HepG2 (cell line): ENCODE measurements at regions not wholly inside any gene's neighbourhood (a gene's known extent, or its start where the extent isn't known, plus 50 kb on each side); places are given as distances from the start of the nearest gene placed in this dataset.

ENCODE experiments used
- ATAC-seq: fragments of 200-7000 bp; cut with Tn5 transposase; 3 replicates; pipeline ENCODE4 v1.9.1; 2020; ENCODE audit warnings: mild to moderate bottlenecking, moderate library complexity
- BruUV-seq: library from RNA; stranded (reverse); fragments of 400-500 nt; replicated peaks from 2 replicates; lab custom pipeline; 2021; lab: Mats Ljungman, UMichigan
- CTCF ChIA-PET: fragments of 300-600 bp; formaldehyde crosslinking; extraction: SDS; loops from one replicate; lab custom pipeline; 2021; ENCODE audit warnings: low total read pairs, inconsistent platforms, low intra/inter-chr PET ratio; lab: Yijun Ruan, JAX
- POLR2A ChIA-PET: fragments of 350-600 bp; sonication (Branson Sonifier 250); formaldehyde crosslinking; loops from one replicate; lab custom pipeline; 2020; ENCODE audit warnings: antibody characterized with exemption, inconsistent platforms; lab: Yijun Ruan, JAX
- DNase-seq: peaks from one replicate; pipeline ENCODE4 v3.0.0-alpha.2; 2015; ENCODE audit warnings: low spot score
- FAIRE-seq: peaks from 3 replicates; lab custom pipeline; 2011; peaks lifted over from hg19 to GRCh38; lab: Jason Lieb, UNC
- H2AFZ ChIP-seq: one replicate; pipeline ENCODE4 v1.6.1; 2011; ENCODE audit warnings: low read length, inconsistent platforms
- H3K27ac ChIP-seq: fragments of 300-600 bp; 3 replicates; pipeline ENCODE4 v1.8.0; 2011; ENCODE audit warnings: mixed run types, mild to moderate bottlenecking, mixed read lengths, low read length, inconsistent platforms; ENCODE audit not compliant: insufficient read depth; ENCODE audit errors: extremely low read length
- H3K27me3 ChIP-seq, 2 experiments: fragments of 200-600 bp in 1 of 2; 2 replicates in 1 of 2; 3 replicates in 1 of 2; pipeline versions ENCODE4 v1.6.0 to v1.8.0; 2011; ENCODE audit warnings: low read length in 2 of 2, mild to moderate bottlenecking in 2 of 2, moderate library complexity in 2 of 2, inconsistent platforms in 1 of 2; ENCODE audit not compliant: insufficient read depth in 2 of 2, control insufficient read depth in 1 of 2
- H3K36me3 ChIP-seq, 2 experiments: fragments of 200-600 bp in 1 of 2; replicated peaks in 1 of 2; 2 replicates in 1 of 2; 3 replicates in 1 of 2; pipeline versions ENCODE4 v1.5.1 to v1.8.0; 2011; ENCODE audit warnings: low read length in 2 of 2, inconsistent platforms in 1 of 2; ENCODE audit not compliant: insufficient read depth in 2 of 2, control insufficient read depth in 1 of 2
- H3K4me1 ChIP-seq: 2 replicates; pipeline ENCODE4 v1.5.1; 2012; ENCODE audit warnings: low read length, inconsistent platforms; ENCODE audit not compliant: insufficient read depth
- H3K4me2 ChIP-seq: 2 replicates; pipeline ENCODE4 v1.6.0; 2011; ENCODE audit warnings: low read depth, low read length, inconsistent platforms
- H3K4me3 ChIP-seq, 3 experiments: fragments of 200-600 bp in 1 of 3; sonication (generic), shearing (Covaris generic) in 1 of 3; replicated peaks in 1 of 3; 2 replicates each; pipeline ENCODE4 v1.5.1; 2011 to 2016; ENCODE audit warnings: low read length in 3 of 3, inconsistent platforms in 2 of 3, low read depth in 2 of 3, mild to moderate bottlenecking in 2 of 3, control low read depth in 1 of 3, mixed read lengths in 1 of 3; ENCODE audit not compliant: insufficient read depth in 1 of 3
- H3K79me2 ChIP-seq: one replicate; pipeline ENCODE4 v1.6.1; 2011; ENCODE audit warnings: low read length, inconsistent platforms; ENCODE audit not compliant: insufficient read depth
- H3K9ac ChIP-seq: 2 replicates; pipeline ENCODE4 v1.6.0; 2011; ENCODE audit warnings: mild to moderate bottlenecking, low read depth, low read length, inconsistent platforms; ENCODE audit not compliant: insufficient read depth
- H3K9me3 ChIP-seq: 2 replicates; pipeline ENCODE4 v1.5.1; 2012; ENCODE audit warnings: mild to moderate bottlenecking, low read length
- H4K20me1 ChIP-seq: 2 replicates; pipeline ENCODE4 v1.6.0; 2011; ENCODE audit warnings: inconsistent platforms, mild to moderate bottlenecking, low read length, moderate library complexity; ENCODE audit not compliant: insufficient read depth
- FOXA1 ChIP-seq, 2 experiments: fragments of 450-650 bp in 1 of 2; sonication (generic) in 1 of 2; formaldehyde crosslinking in 1 of 2; IDR thresholded peaks; 2 replicates each; pipeline versions ENCODE4 v1.4.0 to v1.6.1; 2016 to 2020; ENCODE audit warnings: missing genetic modification reagents in 1 of 2
- HNRNPH1 ChIP-seq: fragments of 200-400 bp; formaldehyde crosslinking; optimal IDR thresholded peaks from 2 replicates; pipeline ENCODE3; 2017; ENCODE audit warnings: mild to moderate bottlenecking, low read depth, low read length
- JARID2 ChIP-seq: sonication (generic); formaldehyde crosslinking; IDR thresholded peaks from 2 replicates; pipeline ENCODE4 v1.8.1; 2023; ENCODE audit warnings: missing genetic modification reagents, inconsistent platforms; ENCODE audit not compliant: insufficient replicate concordance
- JUNB ChIP-seq: sonication (generic); formaldehyde crosslinking; IDR thresholded peaks from 2 replicates; pipeline ENCODE4 v1.8.0; 2022; ENCODE audit warnings: missing genetic modification reagents, mild to moderate bottlenecking, borderline replicate concordance
- MIXL1 ChIP-seq: IDR thresholded peaks from 2 replicates; pipeline ENCODE4 v1.6.1; 2016
- RAD21 ChIP-seq: fragments of 450-650 bp; formaldehyde crosslinking; IDR thresholded peaks from 2 replicates; pipeline ENCODE4 v1.5.0; 2020; ENCODE audit warnings: mild to moderate bottlenecking
- ZNF343 ChIP-seq: sonication (generic); formaldehyde crosslinking; IDR thresholded peaks from 2 replicates; pipeline ENCODE4 v1.4.0; 2020; ENCODE audit warnings: mild to moderate bottlenecking, missing genetic modification reagents
- ZNF367 ChIP-seq: sonication (generic); formaldehyde crosslinking; IDR thresholded peaks from 2 replicates; pipeline ENCODE4 v1.4.0; 2020; ENCODE audit warnings: missing genetic modification reagents, borderline replicate concordance
- ZNF644 ChIP-seq: IDR thresholded peaks from 2 replicates; pipeline ENCODE4 v1.6.1; 2016; ENCODE audit warnings: low read depth
- ZNF724P ChIP-seq: sonication (generic); formaldehyde crosslinking; IDR thresholded peaks from 2 replicates; pipeline ENCODE4 v1.8.0; 2022; ENCODE audit warnings: missing genetic modification reagents, borderline replicate concordance
- WGBS: methylation state at CpG from one replicate; pipeline ENCODE4 v1.1.6; 2017; ENCODE audit warnings: low lambda C conversion rate; 5-methylcytosine and 5-hydroxymethylcytosine counted together
- in situ Hi-C: cut with HindIII; loops from 2 replicates; pipeline ENCODE4 v1.10.0; 2017; ENCODE audit warnings: low pct_unique_long_range_greater_than_20kb; ENCODE audit not compliant: extremely low pct_ligation_motif_present
- intact Hi-C: fragments of 100-400 bp; cut with micrococcal nuclease; formaldehyde crosslinking; loops from one replicate; pipeline ENCODE4 v1.10.0; 2022; ENCODE audit not compliant: unreplicated experiment
- TF ChIP-seq, protein P1 (sequence below): sonication (generic); formaldehyde crosslinking; IDR thresholded peaks from 2 replicates; pipeline ENCODE4 v1.5.1; 2020; ENCODE audit warnings: mild to moderate bottlenecking, missing genetic modification reagents
- TF ChIP-seq, protein P2 (sequence below): sonication (generic); formaldehyde crosslinking; IDR thresholded peaks from 2 replicates; pipeline ENCODE4 v1.5.1; 2020; ENCODE audit warnings: missing genetic modification reagents, mild to moderate bottlenecking, borderline replicate concordance
- TF ChIP-seq, protein P3 (sequence below): sonication (generic); formaldehyde crosslinking; conservative IDR thresholded peaks from 2 replicates; pipeline ENCODE4 v1.8.0; 2022; ENCODE audit warnings: missing genetic modification reagents

DNA sequence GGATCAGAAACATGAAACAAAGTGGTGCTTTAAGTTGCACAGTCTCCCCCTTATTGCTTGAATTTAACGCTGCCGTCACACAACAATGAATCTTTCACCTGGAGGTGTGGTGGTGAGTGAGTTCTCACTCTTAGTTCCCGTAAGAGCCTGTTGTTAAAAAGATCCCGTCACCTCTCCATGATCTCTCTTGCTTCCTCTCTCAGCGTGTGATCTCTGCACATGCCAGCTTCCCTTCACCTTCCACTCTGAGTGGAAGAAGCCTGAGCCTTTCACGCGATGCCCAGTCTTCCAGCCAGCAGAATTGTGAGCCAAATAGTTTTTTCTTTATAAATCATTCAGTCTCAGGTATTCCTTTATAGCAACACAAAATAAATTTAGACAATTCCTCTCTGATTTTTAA lies 136.7 kb upstream of the CHL1 start:
- H3K36me3 ChIP-seq: no peaks in the 10 kb centered on the region
- H2AFZ ChIP-seq: no peak overlapping the region
- H3K27ac ChIP-seq: no peak overlapping the region
- in situ Hi-C loops: no loop called here
- no peaks in the 10 kb centered on the region for H3K9me3 ChIP-seq
- no peak overlapping the region for H3K4me3 ChIP-seq
- ChIA-PET POLR2A (no interaction called here), CTCF (no interaction called here)
- ATAC-seq: no peak
- no peak for FAIRE-seq
- 47% methylated on average over 7 of the region's 7 CpGs for WGBS
- no TSS peak for BruUV-seq
- intact Hi-C loops: no loop called here
- no peak for DNase-seq
- TF ChIP-seq JARID2 (no peak), ZNF343 (no peak), ZNF724P (CRISPR knock-in tag) (no peak), ZNF367 (CRISPR knock-in tag) (no peak)
- no peak overlapping the region for H3K9ac ChIP-seq
- H3K4me2 ChIP-seq: no peak overlapping the region
- H3K4me1 ChIP-seq: peaks cover 15% of the 10 kb centered on the region
- H4K20me1 ChIP-seq: no peaks in the 10 kb centered on the region
- H3K79me2 ChIP-seq: no peaks in the 10 kb centered on the region
- no peaks in the 10 kb centered on the region for H3K27me3 ChIP-seq

DNA sequence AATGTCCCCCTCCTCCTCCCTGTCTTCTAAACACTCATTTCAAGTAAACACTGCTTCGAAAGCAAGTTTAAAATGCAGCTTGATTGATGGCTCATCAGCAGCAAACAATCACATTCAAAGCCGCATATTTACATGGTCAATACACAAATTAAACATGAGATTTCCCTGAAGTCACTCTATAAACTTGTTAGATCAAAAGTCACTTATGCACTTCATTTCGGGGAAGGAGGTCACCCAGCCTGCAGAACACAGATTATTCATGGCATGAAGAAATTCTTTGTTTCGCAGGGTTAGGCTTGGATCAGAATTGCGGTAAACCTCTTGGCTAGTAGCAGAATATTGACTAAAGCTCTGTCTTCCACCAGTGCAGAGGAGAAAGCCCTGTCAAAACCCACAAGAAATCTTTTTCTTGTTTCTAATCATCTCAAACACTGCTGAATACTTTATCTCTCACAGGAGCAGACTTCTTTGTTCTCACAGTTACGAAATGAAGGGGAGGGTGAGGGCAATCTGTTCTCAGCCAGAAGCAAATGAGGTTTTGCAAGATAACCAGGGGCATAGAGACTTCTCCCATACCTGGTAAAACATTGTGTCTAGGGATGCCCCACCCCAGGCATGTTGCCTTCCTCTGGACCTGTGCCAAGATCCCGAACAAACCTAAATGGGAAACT lies 133.3 kb upstream of the CHL1 start:
- ATAC-seq (peak; percentile 50; the same call in 2 of the 3 replicates), FAIRE-seq (no peak), DNase-seq (peak; percentile 39)
- ChIA-PET POLR2A (no interaction called here), CTCF (no interaction called here)
- Histone ChIP-seq H3K4me1 (peaks cover 15% of the 10 kb centered on the region), H4K20me1 (no peaks in the 10 kb centered on the region), H3K27ac (no peak overlapping the region), H3K4me2 (peak overlapping the region; percentile 7; the same call in 1 of the 2 replicates), H3K4me3 (no peak overlapping the region), H3K9me3 (no peaks in the 10 kb centered on the region), H3K79me2 (no peaks in the 10 kb centered on the region), H3K9ac (no peak overlapping the region), H3K27me3 (no peaks in the 10 kb centered on the region), H2AFZ (no peak overlapping the region), H3K36me3 (no peaks in the 10 kb centered on the region)
- in situ Hi-C loops: no loop called here
- intact Hi-C loops: no loop called here
- 1% methylated on average over 7 of the region's 7 CpGs for WGBS
- BruUV-seq: no TSS peak
- TF ChIP-seq MIXL1 (CRISPR knock-in tag) (0 out of 2 replicates have a peak, but pooled peaks have one; percentile 20), FOXA1 (IDR thresholded peaks at IDR 0.05) (peak; percentile 50; the same call in 1 of the 2 replicates), FOXA1 (CRISPR knock-in tag; IDR thresholded peaks at IDR 0.05) (peak; percentile 75), RAD21 (CRISPR knock-in tag) (no peak), ZNF644 (no peak), HNRNPH1 (no peak), JUNB (CRISPR knock-in tag) (no peak)
- TF ChIP-seq, protein P1, sequence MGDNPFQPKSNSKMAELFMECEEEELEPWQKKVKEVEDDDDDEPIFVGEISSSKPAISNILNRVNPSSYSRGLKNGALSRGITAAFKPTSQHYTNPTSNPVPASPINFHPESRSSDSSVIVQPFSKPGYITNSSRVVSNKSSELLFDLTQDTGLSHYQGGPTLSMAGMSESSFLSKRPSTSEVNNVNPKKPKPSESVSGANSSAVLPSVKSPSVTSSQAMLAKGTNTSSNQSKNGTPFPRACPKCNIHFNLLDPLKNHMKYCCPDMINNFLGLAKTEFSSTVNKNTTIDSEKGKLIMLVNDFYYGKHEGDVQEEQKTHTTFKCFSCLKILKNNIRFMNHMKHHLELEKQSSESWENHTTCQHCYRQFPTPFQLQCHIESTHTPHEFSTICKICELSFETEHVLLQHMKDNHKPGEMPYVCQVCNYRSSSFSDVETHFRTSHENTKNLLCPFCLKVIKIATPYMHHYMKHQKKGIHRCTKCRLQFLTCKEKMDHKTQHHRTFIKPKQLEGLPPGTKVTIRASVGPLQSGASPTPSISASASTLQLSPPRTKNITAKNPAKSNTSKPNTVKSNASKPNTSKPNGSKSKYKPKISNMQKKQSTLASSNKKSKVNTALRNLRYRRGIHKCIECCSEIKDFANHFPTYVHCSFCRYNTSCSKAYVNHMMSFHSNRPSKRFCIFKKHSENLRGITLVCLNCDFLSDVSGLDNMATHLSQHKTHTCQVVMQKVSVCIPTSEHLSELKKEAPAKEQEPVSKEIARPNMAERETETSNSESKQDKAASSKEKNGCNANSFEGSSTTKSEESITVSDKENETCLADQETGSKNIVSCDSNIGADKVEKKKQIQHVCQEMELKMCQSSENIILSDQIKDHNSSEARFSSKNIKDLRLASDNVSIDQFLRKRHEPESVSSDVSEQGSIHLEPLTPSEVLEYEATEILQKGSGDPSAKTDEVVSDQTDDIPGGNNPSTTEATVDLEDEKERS (CRISPR knock-in tag): no peak
- TF ChIP-seq, protein P2, sequence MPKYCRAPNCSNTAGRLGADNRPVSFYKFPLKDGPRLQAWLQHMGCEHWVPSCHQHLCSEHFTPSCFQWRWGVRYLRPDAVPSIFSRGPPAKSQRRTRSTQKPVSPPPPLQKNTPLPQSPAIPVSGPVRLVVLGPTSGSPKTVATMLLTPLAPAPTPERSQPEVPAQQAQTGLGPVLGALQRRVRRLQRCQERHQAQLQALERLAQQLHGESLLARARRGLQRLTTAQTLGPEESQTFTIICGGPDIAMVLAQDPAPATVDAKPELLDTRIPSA (CRISPR knock-in tag): no peak
- TF ChIP-seq, protein P3, sequence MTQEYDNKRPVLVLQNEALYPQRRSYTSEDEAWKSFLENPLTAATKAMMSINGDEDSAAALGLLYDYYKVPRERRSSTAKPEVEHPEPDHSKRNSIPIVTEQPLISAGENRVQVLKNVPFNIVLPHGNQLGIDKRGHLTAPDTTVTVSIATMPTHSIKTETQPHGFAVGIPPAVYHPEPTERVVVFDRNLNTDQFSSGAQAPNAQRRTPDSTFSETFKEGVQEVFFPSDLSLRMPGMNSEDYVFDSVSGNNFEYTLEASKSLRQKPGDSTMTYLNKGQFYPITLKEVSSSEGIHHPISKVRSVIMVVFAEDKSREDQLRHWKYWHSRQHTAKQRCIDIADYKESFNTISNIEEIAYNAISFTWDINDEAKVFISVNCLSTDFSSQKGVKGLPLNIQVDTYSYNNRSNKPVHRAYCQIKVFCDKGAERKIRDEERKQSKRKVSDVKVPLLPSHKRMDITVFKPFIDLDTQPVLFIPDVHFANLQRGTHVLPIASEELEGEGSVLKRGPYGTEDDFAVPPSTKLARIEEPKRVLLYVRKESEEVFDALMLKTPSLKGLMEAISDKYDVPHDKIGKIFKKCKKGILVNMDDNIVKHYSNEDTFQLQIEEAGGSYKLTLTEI (CRISPR knock-in tag): no peak
